Superior temporal gyrus (tissue), 1 donor: ENCODE measurements at regions not wholly inside any gene's neighbourhood (a gene's known extent, or its start where the extent isn't known, plus 50 kb on each side); places are given as distances from the start of the nearest gene placed in this dataset.
"Not testable (repeated sequence)": the region's sequence is repeated elsewhere in the genome, so short reads cannot be mapped to it uniquely, and the experiment has no call there.

Experiments
- DNase-seq: peaks from one replicate; pipeline ENCODE4 v3.0.0-alpha.2; 2016; ENCODE audit errors: extremely low spot score

DNA sequence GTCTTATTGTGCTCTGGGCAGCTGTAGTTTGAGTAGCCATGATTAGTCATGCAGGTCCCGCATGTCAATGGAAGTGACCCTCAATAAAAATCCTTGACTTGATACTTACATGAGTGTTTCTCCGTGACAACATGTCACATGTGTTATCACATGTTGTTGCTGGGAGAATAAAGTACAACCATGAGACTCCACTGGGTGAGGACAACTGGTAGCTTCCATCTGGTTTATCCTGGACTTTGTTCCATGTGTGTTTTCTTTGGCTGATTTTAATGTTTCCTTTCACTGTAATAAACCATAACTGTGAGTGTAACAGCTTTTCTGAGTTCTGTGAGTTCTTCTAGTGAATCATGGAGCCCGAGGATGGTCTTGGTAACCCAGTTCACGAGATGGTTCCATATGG, 63.1 kb upstream of the NDN start:
- DNase-seq, result no peak

DNA sequence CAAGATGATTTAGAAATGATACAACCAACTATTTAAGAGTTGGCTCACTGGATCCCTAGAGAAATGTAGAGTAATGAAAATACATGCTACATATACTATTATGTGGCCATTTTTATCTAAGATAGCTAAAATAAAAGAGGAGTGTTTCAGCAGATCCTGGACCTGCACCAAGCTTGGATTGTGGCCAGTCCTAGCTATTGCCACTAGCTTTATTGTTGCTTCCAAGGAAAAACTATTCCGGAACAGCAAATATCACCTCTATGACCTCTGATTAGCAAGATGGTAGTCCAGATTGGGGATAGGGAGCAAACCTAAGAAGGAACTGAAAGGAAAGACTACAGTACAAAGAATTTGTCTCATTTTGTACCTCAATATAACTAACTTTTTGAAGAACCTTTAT, 63.7 kb upstream of the NDN start:
- DNase-seq, result no peak

DNA sequence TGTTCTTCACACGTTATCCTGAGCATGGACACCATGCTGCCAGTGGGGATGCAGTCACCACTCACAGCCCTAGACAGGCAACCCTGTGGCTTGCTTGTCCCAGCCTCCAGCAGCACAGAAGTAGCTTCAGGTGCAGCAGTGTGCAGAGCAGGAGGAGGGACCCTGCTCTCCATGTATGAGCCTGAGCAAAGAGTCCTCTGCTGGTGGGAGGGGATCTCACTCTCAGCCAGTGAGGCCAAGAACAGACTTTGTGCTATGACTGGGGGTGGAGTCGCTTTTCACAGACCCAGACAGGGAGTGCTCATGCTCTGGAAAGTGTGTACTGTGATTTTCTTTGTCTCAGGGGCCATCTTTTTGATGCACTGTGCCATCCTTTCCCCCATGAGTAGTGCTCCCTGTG, 66.1 kb upstream of the NDN start:
- DNase-seq, result no peak

DNA sequence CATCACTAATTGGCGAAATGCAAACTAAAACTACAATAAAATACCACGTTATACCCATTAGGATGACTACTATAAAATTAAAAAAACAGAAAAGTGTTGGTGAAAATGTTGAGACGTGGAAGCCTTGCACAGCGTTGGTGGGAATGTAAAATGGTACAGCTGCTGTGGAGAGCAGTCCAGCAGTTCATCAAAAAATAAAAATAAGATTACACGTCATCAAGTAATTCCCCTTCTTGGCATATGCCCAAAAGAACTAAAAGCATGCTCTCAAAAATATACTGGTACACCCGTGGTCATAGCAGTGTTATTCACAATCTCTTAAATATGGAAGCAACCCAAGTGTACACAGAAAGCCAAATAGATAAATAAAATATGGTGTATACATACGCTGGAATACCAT, 71.8 kb upstream of the NDN start:
- DNase-seq, result no peak

DNA sequence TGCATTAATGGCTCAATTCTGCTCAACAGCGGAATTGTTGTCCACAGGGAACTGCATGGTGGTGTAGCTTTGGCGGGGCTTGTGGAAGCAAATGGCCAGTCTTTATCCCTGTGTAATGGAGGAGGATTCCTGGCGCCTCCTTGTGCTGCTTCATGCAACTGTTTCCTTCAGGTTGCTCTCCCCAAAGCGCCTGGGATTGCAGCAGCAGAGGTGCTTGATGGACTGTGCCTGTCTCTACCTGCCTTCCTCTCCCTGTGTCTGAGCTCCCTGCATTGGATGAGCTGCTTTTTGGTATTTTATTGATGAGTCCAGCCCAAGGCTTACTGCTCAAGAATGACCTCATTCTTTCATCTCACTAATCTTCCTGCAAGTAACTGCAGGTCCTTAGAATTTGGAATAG, 72.9 kb upstream of the NDN start:
- DNase-seq, result no peak

DNA sequence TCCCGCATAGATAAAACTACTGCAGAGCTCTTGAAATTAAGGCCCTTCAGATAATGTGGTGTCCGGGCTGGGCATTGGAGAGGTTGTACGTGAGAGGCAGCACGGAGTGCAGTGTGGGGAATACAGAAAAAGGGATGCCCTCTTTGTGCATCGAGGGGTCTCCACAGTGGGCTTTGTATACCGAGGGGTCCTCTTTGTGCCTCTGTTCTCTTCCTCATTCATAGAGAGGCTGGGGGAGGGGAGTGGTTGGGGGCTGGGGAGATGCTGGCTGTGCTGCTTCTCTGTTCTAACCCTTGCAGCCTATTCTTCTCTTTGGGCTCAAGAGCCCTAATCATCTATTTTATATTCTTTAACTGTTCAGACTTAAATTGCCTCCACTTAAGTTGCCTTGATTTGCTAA, 74.3 kb upstream of the NDN start:
- no peak for DNase-seq

DNA sequence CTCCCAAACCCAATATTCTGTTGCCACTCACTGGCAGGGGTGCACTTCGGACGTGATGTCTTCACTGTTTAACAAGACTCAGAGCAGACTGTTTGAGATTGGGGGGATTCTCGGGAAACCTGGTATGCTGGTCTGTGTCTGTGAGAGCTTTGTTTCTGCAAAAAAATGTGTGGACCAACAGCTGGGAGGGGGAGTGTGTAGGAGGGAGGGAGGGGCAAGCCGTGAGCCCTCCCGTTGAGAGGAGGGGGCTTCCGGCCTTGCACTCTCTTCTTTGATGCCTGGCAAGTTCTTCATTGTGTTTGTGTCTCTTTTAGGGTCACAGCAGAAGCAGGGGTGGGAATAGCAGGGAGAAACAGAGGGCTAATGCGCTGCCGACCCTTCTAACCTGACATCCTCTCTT, 74.9 kb upstream of the NDN start:
- no peak for DNase-seq

DNA sequence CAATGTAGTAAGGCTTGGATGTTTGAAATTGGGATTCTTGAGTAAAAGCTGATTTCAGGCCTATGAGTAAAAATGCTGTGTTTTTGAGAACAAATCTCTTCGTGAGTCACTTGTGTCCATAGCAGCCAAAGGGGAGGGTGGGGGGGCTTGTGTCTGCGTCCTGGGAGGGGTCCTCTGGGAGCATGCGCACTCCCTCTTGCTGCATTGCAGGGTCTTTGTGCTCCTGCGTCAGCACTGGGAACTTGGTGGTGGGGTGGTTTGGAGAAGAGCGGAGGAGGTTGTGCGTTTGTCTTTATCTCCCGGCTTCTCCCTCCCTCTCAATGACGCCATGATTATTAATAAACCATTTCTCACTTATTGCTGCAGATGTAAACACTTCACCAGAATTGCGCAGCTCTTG, 75.9 kb upstream of the NDN start:
- DNase-seq, result no peak

DNA sequence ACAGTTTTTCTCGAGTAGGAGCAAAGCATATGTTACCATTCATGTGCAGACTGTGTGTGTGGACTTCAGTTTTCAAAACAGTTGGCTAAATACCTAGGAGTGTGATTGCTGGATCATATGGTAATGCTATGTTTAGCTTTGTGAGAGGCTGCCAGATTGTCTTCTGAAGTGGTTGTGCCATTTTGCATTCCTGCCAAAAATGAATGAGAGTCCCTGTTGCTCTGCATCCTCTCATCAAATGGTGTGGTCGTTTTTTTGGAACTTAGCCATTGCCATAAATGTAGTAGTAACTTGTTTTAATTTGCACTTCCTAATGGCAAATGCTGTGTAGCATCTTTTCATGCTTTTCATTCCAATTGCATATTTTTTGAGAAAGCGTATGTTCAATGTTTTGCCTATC, 77.2 kb upstream of the NDN start:
- DNase-seq, result no peak

DNA sequence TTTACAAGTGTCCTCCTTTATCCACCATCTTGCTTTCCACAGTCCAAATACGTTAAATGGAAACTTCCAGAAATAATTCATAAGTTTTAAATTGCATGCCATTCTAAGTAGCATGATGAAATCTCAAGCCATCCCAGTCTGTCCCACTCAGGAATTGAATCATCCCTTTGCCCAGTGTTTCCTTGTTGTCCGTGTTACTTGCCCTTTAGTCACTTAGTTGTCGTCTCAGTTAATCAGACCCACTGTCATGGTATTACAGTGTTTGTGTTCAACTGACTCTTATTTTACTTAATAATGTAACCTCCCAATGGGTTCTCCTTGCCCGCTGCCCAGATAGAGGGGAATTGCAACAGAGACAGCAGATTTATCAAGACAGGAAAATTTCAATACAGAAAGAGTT, 77.6 kb upstream of the NDN start:
- DNase-seq, result no peak

DNA sequence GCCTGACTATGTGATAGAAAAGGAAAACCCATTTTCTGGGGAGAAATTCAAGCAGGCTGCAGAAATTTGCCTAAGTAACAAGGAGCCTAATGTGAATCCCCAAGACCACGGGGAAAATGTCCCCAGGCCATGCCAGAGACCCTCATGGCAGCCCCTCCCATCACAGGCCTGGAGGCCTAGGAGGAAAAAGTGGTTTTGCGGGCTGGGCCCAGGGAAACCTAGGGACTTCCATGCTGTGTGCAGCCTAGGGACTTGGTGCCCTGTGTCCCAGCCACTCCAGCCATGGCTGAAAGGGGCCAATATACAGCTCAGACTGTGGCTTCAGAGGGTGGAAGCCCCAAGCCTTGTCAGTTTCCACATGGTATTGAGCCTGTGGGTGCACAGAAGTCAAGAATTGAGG, 79.7 kb upstream of the NDN start:
- not testable (repeated sequence) for DNase-seq

DNA sequence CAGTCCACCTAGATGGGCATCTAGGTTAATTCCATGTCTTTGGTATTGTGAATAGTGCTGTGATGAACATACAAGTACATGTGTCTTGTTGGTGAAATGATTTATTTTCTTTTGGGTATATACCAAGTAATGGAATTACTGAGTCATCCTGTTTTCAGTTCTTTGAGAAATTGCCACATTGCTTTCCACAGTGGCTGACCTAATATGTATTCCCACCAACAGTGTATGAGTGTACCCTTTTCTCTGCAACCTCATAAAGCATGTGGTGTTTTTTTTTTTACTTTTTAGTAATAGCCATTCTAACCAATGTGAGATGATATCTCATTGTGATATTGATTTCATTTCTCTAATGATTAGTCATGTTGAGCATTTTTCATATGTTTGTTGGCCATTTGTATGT, 86.0 kb upstream of the NDN start:
- DNase-seq, result no peak

DNA sequence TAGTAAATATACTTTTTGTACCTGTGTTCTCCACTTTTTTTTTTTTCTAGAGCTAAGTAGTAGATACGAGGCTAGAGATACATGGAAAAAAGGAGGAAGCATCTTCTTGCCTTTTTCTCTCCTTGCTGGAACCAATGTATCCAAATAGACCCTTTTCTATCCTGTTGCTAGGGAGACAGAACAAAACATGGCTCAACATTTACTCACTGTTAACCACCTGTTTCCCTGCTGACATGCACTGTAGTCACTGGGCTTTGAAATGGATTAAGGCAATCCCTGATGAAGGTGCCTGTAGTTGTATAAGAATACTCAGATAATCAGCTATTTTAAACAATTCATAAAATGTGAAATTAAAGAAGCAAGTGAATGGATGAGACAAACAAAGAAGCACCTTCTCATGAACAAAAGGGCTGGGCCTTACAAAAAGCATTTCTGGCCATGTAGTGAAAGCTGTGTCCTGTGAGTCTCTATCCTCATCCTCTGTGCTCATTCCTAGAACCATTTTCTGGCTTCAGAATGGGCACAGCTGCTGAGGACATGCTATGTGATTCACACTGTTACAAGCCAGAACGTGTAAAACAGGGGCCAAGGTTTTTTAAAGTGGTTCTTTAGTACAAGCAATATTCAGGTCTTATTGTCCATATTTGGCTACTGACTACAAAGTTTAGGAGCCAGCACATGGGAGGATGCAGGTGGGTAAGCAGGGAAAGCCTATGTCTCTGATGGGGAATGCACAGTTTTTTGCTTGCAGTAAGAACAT, 100.4 kb upstream of the NDN start:
- DNase-seq, result no peak

DNA sequence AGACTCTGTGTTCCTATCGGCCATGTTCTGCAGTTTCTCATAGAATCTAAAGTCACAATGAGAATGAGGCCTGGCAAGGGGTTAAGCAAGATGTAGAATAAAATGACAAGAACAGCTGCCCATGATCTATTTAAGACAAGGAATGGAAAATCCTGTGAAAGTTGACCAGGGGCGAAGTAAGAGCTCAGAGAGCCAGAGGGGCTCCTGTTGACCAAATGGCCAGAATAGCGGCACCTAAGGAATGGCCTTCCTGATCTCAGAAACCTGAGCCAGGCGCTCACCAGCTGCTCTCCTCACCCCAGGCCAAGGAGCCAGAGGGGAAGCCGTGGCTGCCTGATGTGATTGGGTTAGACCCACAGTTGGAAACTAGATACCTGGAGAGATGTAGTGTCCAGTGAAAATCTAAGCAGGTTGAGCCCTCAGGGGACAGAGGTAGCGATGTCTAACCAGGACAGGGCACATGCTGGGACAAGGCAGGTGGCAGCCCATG, 106.1 kb upstream of the NDN start:
- no peak for DNase-seq

DNA sequence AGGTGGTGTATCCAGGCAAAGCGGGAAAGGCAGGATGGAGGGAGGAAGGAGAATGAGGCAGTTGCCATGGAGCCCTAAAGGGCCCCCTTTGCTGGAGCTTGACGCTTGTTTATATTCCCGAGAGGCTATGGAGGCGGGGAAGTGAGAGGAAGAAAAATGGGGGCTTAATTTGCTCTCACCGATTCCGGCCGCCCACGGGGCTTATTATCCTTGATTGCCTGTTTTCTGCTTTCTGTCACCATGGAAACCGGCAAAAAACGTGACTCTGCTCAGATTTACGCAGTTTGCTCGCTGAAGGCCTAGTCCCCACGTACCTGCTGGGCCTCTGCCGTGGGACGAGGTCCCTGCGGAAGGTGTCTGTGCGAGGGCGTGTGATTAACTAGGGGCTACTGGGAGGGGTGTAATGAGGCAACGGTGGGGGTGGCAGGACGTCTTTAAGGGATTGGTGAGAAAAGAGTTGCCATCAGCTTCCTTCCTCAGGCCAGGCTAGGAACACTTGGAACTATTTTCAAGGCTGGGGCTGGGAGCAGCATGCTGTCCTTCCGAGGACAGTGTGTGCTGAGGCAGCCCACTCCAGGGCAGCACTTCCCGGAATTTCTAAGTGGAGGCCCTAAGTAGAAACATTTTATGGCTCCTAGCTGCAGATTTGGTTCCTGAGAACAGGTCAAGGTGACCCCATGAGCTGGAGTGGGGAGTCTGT, 110.8 kb upstream of the NDN start:
- DNase-seq, result peak; percentile 12

DNA sequence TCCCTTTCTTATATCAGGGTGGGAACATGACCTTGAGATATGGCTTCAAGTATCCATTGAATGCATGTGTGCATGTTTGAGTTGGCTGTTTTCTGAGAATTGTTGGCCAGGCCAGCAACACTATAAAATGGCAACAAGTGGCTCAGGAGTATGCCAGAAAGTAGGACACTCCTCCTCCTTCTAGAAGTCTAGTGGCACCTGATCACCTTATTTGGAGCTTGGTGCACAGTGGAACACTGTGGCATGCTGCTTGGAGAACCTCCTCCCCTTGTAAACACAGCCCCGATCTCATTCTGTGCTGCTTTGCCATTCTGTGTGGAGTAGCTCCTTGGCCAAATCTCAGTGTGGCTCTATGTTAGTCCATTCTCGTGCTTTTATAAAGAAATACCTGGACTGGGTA, 114.8 kb upstream of the NDN start:
- DNase-seq, result no peak

DNA sequence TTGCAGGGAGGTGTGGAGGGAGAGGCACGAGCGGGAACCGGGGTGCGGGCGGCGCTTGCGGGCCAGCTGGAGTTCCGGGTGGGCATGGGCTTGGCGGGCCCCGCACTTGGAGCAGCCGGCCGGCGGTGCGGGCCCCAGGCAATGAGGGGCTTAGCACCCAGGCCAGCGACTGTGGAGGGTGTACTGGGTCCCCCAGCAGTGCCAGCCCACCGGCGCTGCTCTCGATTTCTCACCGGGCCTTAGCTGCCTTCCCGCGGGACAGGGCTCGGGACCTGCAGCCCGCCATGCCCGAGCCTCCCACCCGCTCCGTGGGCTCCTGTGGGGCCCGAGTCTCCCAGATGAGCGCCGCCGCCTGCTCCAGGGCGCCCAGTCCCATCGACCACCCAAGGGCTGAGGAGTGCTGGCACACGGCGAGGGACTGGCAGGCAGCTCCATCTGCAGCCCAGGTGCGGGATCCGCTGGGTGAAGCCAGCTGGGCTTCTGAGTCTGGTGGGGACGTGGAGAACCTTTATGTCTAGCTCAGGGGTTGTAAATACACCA, 115.9 kb upstream of the NDN start:
- DNase-seq, result not testable (repeated sequence)

DNA sequence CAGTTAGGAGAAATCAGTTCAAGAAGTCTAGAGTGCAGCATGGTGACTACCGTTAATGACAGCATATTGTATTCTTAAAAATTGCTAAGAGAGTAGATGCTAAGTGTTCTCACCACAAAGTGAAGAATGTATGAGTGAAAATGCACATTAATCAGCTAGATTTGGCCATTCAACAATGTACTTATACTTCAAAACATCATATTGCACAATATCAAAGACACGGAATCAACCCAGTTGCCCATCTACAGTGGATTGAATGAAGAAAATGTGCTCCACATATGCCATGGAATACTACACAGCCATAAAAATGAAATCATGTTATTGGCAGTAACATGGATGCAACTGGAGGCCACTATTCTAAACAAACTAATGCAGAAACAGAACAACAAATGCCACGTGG, 119.9 kb upstream of the NDN start:
- no peak for DNase-seq

DNA sequence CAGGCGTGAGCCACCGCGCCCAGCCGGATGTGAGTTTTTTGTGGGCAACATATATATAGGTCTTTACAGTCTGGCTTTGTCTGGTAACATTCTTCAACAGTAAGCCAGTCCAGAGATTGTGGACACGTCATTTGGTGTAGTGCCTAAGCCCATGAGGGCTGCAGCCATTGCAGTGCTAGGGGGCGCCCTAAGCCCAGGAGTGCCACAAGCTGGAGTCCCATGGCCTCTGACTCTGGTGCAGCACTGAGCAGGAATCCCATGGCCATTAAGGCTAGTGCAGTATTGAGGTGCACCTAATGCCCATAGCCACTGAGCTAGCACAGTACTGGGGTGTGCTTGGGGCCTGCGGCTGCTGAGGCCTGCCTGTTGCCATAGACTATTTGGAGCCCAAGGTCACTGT, 136.4 kb upstream of the NDN start:
- no peak for DNase-seq

DNA sequence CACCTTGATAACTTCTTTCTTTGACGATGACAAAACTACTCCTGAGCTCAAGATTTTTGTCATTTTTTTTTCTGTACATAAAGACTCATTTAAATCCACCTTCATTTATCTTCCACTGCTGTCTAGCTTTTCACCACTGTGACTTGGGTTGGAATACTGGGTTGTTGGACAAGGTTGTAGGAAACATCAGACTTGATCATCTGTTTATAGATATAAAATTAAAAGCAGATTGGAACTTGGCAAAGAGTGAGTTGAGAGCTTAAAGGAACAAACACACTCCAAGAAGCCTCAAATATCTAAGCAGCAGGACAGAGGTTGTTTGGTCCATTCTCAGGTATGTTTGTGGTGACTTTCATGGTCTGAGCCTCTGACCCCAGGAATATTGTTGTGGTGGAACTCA, 141.7 kb upstream of the NDN start:
- DNase-seq, result no peak

DNA sequence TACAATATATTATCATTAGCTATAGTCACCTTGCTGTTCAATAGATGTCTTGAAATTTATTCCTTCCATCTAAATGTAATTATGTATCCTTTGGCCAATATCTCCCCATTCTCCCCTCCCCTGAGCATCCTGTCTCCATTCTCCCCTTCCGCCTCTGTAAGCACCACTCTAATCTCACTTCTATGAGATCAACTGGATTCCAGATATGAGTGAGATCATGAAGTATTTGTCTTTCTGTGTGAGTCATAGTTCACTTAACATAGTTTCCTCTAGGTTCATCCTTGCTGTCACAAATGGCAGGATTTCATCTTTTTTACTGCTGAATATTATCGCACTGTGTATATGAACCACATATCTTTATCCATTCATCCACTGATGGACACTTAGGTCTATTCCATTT, 148.8 kb upstream of the NDN start:
- DNase-seq, result no peak

DNA sequence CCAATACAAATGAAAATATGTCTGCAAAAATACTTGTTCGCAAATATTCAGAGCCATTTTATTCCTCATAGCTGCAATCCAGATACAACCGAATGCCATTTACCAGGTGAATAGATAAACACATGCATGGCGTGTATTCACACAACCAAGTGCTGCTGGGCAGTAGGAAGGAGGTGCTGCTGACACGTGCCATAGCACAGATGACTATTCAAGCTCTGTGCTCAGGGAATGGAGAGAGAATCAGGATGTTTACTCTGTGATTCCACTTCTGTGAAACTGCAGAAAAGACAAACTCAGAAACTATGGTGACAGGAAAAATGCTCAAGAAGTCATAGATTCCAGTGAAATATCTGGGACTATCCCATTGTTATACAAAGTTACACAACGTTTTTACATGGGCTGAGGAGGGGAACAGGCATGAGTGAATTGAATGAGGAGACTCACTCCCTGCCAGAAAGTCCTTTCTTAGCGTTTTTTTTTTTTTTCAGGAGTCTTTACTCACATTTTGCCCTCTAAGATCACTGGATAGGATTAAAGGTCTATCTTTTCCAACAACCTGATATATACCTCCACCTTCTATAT, 152.9 kb upstream of the NDN start:
- no peak for DNase-seq

DNA sequence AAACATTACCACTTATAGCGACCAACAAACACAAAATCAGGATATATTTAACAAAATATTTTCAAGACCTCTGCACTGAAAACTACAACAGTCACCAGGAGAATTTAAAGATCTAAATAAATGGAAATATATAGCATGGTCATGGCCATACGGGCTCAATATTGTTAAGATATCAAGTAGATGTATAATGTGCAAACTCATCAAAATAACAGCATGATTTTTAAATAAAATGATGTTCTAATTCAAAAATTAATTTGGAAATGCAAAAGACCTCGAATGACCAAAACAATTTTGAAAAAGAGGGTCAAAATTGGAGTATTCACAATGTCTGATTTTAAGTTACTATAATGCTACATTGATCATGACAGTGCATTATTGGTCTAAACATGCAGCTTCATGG, 159.1 kb upstream of the NDN start:
- no peak for DNase-seq
